Hematopoietic multipotent progenitor cell treated with erythropoietin and hydrocortisone succinate and interleukin-3 and kit ligand, for 8 days (in vitro differentiated cells): ENCODE measurements at regions not wholly inside any gene's neighbourhood (a gene's known extent, or its start where the extent isn't known, plus 50 kb on each side); places are given as distances from the start of the nearest gene placed in this dataset.

Source experiments
- DNase-seq: peaks from one replicate; pipeline ENCODE4 v3.0.0-alpha.2; 2015

DNA sequence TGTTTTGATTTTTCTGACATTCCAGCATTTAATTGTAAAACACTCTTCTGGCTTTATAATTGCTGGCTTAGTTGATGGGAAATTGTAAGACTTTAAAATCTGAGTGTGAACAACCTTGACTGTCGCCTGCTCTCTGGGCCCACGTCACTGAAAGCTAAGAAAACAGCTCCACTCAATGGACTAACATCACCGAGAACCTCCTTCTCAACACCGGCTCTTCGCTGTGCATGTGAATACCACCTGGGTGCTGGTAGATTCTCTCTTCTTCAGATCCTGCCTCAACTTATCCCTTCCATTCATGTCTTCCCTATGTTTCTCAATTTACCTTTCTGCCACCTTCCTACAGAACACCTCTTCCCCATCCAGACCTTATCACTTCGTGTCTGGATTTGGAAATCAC is 523.1 kb upstream of the ID2 start:
- no peak for DNase-seq

DNA sequence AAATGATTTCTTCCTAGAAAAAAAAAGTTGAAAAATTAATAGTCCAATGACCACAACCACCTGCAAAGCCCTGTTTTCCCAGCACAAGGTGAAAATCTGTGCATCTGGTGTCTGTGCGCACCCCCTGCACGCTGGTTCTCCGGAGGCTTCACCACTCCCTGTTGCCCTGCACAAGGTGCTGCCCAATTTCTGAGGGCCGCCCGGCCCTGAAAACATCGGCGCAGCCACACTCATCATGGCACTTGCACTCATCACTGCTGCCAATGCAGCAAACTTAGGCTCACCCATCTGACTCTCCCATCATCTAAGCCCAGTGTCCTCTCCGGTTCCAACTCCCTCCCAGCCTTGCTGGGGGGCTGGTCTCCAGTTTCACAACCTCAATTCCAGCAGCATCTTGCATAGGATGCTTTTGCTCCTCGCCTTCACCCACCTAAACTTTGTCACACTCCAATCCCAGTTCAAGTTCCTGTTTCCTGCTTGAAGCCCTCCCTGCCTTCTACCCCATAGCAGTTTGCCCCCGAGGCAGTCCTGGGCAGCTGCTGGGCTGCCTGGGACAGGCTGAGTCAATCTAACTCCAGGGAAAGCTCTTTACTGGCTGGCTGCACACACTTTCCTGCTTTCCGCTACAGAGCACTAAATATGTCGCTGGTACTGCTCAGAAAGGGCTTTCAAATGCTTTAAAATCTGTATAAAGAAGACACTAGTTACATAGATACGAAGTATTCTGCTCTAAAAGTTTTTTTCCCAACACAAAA is 522.5 kb upstream of the ID2 start:
- no peak for DNase-seq

DNA sequence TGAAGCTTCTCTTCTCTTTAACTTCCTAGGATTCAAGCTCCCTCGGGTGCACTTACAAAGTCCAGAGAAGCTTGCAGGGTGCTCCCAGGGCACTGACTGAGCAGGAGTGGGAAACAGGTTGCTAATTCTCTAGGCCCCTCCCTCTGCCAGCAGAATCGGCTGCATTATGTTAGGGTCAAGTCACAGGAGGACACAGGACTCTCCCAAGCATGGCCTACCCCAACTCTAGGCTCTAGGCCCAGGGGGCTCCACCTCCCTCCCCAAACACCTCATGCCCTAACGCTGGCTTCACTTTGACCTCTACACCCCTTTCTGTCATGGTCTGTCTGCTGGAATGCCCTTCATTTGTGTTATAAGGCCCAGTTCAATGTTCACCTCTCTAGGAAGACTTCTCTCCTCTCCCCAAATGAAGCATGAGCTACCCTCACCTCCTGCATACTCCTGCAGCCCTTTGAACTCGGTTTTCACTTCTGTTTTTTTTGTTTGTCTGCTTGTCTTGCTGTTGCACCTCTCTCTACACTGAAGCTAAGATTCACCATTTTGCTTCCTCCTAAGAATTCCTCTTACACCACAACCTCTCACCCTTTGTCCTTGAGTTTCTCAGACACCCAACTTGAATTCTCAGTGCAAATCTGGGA is 521.8 kb upstream of the ID2 start:
- no peak for DNase-seq

DNA sequence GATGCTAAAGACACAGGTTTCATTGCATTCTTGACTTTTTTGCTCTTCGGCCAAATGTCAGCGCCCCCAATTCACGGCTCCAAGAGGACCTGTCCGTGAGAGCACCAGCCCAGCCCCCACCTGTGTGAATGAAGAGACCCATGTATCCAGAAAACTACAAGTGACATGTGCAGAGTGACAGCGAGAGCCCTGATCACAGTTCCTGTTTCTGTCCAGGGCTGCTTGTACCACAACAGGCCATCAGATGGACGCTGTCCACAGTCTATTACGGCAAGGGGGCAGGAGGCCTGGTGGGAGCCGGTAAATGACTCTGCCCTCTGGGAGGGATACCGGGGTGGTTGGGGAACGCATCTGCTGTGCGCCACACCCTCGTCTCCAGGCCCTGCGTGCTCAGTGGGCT is 520.9 kb upstream of the ID2 start:
- no peak for DNase-seq

DNA sequence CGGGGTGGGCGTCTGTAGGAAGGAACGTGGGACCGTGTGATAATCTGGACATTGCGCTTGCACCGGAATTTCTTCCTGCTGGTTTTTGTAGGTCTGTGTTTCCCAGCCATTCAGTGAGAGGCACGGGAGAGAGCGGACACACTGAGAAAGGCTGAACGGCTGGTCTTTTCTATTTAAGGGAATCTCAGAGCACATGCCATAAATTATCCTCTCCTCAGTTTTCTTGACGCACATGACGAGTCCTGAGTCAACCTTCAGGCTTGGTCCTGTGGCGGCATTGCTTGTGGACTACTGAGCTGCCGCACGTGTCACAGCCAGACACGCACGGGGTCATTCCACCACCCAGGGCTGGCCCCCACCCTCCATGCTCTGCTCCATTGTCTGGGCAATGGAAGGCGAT is 519.3 kb upstream of the ID2 start:
- no peak for DNase-seq

DNA sequence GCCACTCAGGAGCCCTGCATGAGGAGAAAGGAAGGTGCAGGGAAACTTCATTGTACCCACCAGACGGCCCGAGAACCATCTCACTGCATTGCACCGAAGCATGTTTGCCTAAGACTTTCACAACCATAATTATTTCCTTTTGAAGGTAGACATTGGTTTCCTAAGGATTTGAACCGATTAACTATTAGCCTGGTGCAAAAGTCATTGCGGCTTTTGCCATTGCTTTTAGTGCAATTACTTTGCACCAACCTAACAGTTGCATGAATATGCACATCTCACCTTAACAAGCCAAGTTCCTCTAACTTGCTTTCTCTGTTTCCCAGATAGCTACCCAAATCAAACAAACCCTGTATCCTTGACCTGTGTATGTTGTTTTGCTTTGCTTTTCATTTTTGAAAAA is 516.3 kb upstream of the ID2 start:
- no peak for DNase-seq

DNA sequence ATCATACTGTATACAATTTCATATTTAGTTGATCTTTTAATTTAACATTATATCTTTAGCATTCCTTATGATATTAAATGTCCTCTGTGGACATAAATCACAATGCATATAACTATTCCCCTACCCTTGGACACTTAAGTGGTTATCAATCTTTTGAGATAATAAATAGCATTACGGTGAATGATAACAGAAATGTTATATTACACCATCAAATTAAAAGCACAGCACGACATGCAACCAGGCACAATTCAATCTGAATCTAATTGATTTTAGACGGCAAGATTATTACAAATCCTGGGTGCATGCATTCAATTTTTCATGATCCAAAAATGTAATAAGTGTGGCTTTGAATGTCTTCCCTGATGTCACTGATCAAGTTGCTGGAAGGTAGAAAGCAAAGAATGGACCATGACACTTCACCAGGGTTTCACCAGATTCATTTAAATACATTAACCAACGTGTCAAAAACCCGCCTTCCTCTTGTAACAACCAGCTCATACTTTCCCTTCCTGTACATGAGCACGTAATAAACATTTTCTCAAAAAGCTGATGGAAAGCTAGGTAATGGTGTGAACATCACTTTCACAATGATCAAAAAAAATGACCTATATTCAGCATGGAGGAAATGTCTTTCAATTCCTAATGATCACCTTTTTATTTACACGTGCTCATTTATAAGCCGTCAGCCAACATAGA is 513.7 kb upstream of the ID2 start:
- no peak for DNase-seq

DNA sequence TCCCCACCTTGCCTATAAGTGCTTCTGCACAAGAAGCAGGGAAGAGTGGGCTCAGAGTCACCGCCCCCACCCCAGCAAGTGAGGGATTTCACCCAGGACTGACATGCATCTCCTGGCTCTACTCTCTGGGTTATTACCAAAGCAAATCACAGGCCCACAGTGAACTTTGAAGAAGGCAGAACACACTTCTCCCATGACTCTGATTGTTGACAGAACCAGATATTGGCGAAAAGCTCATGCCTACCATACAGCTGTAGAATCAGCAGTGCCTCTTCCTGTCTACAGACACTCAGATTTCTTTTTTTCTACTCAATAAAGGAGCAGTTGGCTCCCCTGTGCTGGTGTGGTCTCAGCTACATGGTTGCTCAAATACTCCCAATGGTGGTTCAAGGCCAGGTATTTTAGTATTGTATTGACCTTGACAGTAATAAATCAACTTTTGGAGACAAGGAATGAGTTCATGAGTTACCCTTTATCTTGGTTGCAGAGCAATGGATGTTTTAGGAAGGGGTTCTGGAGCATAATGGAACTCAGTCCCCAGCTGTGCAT is 512.9 kb upstream of the ID2 start:
- DNase-seq = no peak

DNA sequence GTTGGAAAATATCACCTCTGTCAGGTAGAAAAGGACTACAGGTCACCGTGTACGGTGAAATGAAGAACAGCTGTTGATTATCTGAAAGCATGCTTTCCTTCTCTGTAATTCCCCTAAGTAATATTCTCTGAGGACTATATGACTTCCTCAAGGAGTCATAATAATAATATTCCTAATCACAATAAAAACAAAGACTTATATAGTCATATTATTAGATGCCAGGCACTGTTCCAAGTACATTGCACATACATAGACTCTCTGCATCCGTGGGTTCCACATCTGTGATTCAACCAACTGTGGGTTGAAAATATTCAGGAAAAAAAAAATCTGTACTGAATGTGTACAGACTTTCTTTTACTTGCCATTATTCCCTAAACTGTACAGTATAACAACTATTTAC is 512.4 kb upstream of the ID2 start:
- DNase-seq = no peak

DNA sequence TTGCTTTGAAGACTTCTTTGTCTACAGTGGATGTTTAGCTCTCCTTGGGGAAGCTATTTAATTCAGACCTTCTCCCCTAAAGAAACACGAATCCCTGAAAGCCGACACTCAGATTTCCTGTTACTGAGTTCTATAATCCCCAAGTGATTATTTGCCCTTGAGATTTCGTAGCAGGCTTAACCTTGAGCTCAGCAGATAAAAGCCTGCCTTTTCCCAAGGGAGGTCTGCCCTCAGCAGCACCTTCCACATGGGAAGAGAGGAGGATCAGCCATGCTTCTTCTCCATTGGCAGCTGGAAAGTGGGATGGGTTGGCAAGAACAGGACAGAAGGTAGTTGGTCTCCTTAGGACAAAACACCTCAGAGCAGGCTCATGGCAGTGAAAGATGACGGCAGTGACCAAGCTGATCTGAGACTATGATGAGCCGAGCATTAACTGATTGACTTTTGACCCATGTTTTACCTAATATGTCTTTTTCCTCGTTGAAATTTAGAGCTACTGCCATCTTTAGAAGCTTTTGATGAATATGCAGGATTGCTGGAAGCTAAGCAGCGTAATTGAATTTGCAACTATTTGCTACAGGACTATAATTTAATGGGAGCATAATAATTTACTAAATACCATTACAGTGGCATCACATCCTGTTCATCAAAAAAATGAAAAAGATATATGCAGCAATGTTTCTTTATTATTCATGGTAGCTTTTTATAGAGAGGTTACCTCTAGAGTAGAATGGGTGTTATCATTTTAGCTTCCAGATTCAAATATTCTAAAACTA is 511.1 kb upstream of the ID2 start:
- DNase-seq = no peak

DNA sequence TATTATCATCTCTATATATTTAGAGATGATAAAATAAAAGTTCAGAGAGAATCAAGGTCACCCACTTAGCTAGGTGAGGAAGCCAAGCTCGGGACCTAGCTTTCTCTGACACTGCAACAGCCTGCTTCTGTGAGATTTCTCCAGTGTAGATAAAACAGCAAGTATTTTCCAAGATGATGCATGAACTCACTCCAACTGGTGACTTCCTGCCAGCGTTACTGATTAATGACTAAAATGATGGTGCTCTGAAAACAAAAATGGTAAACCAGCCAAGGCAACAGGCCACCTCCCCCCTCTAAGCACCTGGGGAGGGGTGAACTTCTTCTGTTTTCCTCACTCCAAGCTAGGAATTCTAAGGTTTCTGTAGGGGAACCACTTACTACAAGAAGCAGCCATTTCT is 510.2 kb upstream of the ID2 start:
- DNase-seq = no peak

DNA sequence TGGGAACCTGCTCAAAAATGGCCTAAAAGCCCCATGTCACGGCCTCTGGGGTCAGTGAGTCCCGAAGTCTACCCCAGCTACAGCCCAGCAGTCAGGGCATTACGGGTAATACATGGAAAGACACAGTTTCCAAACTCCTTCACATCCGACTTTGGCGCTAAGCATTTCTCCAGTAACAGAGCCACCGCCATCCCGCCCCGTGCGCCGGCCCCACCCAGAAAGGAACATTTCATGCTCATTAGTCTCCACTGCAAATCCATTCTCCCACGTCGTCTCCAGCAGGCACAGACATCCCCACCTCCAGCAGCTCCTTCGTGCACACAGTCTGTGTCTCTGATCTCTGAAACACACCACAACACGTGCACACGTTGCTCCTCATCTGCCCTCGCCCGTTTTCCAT is 509.2 kb upstream of the ID2 start:
- DNase-seq = no peak

DNA sequence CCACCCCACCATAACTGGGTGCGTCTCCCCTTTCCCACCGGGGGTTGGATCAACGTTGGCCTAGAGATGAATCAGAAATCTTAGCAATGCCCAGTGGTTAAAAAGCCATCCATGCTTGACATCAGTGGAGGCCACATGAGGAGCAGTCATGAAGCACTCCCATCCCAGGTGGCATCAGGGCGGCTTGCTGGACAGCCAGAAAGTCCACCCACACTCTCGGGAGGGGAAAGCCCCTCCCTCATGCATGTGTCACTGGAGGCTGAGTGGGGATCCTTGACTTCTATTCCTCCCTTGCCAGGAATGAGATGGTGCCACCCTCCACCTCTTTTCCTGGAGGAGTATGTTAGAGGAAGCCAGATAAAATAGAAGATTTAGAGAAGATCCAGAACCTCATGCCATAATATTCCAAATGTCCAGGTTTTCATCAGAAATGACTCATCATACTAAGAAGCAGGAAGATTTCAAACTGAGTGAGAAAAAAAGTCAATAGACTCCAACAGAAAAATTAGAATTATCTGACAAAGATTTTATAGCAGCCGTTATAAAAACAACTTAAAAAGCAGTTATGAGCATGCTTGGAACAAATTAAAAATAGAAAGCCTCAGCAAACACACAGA is 507.1 kb upstream of the ID2 start:
- DNase-seq = no peak

DNA sequence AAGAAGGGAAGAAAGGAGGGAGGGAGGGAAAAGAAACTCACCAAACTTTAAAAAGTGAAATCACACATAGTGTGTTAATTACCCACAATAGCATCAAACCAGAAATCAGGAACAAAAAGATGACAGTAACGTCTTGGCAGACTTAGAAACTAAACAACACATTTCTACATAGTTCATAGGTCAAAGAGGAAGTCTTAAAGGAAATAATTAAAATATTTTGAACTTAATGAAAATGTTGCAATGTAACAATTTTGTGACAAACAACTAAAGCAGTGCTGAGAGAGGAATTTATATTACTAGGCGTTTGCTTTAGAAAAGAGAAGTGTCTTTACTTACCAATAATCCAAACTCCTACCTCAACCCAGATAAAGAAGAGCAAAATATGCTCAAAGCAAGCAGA is 505.0 kb upstream of the ID2 start:
- no peak for DNase-seq

DNA sequence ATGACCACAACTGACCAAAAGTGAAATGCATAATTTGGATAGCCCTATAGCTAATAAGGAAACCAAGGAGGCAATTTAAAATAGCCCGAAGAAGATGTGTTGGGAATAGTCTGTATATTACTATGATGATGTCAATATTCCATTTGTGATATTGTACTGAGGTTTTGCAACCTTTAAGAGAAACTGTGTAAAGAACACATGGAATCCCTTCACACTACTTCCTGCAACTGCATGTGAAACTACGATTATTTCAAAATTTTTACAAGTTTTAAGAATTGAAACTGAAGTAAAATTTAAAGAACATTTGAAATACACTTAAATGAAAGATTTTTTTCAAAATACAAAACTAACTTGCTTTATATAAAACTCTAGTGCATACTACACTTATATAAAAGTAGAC is 504.3 kb upstream of the ID2 start:
- DNase-seq = no peak

DNA sequence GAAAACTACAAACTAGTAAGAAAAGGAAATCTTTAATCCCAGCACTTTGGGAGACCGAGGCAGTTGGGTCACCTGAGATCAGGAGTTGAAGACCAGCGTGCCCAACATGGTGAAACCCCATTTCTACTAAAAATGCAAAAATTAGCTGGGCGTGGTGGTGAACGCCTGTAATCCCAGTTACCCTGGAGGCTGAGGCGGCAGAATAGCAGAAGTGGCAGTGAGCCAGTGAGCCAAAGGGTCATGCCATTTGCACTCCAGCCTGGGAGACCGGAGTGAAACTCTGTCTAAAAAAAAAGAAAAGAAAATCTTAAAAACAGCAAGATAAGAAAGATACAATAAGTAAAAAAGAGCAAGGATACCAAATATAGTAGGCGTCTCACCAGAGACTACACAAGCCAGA is 502.9 kb upstream of the ID2 start:
- no peak for DNase-seq

DNA sequence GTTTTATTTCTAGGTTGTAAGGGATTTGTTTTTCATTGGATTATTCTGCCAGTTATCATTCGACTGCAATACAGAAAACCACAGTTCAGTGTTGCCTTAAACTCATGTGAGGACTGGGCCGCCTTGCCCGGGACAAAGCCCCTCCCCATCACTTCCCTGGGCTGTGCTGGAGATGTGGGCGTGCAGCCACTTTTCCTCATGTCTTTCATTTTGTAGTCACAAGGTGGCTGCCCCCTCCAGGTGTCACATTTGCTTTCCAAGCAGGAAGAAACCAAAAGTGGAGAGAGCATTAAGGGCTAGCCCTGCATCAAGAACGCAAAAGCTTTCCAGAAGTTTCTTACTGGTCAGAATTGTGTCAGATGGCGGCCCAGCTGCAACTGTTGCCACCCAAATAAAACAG is 492.5 kb upstream of the ID2 start:
- no peak for DNase-seq

DNA sequence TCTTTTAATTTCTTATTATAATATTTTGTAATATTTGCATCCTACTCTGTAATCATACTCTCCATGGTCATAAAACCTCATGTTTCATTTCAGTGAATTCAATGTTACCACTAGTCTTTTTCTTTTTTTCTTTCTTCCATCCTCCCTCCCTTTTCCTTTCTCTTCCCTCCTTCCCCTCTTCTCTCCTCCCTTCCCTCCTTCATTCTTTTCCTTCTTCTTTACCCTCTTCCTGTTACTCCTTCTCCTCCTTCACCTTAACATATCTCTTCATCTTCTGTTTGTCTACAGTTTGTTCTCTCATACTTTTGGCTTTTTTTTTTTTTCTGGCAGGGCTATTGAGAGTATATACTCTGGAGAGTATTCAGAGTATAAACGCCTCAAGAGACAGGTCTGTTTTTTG is 491.6 kb upstream of the ID2 start:
- no peak for DNase-seq

DNA sequence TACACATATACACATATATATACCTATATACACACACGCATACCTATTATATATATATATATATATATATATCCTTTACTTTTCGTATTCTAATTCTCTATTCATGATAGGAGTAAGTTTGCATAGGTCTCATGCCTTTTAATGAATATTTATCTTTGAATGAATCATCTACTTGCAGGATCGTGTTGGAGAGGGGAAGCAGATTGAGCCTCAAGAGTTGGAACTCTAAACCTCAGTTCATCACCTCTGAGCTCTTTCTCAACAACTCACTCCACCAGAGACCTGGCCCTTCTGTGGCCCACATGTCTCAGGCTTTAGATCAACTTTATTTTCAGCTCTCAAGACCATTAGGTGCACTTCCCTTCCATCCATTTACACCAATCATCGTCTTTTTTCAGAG is 490.4 kb upstream of the ID2 start:
- no peak for DNase-seq

DNA sequence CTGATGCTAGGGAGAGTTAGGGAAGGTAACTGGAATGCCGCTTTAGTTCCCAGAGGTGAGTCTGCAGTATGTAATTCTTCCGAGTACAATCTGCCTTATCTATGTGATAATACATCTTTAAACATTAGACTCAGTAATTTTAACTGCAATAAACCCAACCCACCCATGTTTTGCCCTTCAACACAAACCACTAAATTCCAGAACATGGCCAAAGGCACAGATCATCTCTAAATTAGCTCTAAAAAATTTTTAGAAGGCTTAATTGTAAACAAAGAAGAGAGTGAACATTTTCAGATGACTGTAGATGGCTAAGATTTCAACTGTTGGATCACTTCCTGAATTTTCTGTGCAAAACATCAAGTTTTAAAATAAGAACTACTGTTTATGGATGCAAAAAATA is 488.7 kb upstream of the ID2 start:
- no peak for DNase-seq

DNA sequence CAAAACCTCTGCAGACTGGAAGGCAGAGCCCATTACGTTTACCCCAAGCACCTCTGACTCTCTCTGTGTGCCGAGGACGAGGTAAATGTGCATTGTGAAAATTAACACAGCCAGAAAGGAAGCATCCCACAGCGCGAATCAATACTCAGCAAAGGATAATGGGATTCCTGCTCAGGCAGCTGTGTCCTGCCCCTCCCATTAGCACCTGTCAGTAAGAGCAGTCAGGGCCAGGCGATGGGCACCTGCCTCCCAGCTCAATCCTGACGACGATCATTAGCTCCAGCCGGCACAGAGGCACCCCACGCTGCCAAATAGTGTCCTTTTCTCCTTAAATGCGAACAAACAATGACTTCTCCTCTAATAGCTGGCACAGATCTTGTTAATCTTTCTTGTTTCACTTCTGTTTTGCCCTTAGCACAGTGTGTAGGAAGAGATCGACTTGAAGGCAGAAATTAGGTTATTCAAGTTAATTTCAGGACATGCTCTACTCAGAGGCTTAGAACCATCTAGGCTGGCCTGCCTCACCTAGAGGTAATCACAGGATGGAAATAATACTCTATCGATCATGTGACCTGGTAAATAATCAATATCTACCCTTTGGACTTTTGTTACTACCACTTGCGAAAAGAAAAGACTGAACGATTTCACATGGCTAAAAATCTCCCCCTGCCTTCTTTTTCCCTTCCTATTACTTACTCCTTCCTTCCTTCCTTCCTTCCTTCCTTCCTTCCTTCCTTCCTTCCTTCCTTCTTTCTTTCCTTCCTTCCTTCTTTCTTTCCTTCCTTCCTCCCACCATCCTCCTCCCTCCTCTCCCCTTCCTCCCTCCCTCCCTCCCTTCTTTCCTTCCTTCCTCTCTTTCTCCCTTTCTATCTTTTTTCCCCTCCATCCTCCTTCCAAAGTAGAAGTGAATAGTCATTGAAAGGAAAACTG is 487.9 kb upstream of the ID2 start:
- no peak for DNase-seq

DNA sequence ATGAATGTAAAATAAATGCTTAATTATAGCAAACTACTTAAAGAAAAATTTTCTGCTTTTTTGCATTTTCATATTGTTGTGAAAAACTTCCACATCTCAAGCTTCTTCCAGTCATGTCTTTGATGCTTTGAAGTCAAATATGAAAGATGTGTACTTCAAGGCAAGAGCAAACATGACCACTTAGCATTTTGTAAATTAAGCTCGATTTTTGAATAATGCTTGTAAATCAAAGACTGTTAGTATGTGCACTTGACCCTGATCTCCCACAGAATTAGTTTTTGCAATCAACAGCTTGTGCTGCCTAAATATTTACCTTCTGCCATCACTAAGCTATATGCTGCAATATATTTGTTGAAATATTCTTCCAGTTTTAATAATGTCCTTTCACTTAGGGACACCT is 486.1 kb upstream of the ID2 start:
- no peak for DNase-seq
